ENCODE measurements at regions not wholly inside any gene's neighbourhood (a gene's known extent, or its start where the extent isn't known, plus 50 kb on each side); places are given as distances from the start of the nearest gene placed in this dataset.
A peak's percentile ranks its signal among the peaks of the same experiment; 100 is the strongest.

DNA sequence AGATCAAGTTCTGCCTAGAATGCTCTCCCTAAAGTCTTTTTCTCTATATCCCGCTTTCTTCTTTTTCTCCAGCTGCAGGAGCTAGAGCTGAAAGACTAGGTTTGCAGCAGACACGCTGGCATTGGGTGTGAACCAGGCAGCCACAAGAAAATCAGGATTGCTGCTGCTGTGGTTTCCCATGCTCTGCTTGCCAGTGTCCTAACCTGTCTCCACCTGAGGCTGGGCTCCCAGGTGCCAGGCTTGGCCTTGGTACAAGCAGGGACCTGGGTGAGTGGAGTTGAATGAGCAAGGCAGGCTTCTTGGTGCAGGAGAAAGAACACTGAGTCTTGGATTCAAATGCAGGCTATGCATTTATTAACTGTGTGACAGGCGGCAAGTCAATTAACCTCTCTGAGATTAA, 440.3 kb upstream of the MAF start:
- no peak for DNase-seq (ENCODE audit: low spot score)

DNA sequence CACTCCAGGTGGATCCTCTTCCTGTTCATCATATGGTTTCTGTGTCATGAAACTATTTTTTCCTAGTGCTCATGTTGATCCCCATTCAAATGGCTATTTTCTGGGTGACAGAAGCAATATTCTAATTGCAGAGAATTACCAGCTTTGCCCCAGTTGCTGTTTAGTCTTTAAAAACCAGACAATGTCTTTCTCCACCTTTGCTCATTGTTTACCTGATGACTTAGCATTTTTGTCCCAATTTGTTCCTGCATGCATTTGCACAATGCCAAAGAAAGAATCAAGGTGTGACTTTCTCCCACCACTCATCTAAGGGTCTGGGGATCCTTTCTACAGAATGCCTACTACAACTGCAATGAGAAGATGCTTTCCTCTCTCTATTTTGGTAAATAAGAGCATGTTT, 439.9 kb upstream of the MAF start:
- DNase-seq (ENCODE audit: low spot score) = no peak

DNA sequence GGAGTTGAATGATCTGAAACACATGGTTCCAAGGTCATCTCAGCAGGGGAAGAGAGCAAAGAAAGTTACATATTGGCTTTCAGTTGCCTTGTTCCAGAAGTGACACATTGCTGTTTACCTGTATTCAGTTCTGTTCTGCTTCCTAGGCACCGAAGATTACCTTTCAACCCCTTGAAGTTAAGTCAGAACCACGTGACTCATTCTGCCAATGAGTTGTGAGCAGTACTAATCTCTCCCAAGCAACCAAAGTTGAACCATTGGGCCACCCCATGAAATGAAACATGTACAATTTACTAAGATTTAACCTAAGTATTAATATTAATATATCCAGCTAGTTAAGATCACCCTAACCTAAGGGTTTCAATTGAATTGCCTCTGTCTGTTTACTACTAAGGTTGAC, 439.2 kb upstream of the MAF start:
- DNase-seq (ENCODE audit: low spot score) = no peak

DNA sequence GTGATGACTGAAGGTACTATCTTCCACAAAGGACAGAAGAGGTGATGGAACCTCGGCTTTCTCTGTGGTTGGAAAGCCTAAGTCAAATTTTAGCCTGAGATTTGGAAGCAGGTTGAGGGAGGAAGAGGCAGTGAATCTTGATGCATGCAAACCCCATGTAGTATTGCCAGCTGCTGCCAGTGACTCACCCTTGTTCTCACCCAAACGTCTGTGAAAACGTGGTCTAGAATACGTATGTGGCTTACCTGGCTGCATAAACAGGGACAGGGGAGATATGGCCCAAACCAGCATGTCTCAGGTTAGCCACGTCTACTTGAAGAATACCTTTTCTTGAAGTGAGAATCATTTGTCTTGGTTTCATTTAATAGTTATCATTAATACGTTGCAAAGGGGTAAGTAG, 438.0 kb upstream of the MAF start:
- DNase-seq (ENCODE audit: low spot score) = no peak

DNA sequence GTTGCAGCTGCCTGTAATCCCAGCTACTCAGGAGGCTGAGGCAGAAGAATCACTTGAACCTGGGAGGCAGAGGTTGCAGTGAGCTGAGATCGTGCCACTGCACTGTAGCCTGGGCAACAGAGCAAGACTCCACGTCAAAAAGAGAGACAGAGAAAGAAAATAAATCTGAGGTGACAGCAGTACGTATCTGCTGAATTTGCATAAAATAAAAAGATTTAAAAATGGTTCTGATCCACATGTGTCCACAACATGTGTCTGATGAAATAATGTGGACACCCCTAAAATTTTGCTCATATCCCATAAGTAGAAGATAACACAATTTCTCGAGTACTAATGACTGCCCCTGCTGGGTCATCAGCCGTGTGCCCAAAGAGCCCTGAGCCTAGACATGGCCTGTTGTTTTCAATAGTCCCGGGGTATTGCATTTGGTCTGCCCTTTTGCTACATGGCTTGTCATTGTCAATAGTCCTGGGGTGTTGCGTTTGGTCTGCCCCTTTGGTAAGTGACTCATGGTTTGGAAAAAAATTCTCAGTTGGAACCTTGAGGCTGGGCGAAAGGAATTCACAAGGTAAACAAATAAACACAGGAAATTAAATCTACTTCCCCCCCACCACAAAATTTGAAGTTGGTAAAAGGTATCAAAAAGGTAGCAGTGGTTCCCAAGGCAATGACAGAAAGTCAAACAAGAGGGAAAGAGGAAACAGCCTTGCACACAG, 434.6 kb upstream of the MAF start:
- no peak for DNase-seq (ENCODE audit: low spot score)

DNA sequence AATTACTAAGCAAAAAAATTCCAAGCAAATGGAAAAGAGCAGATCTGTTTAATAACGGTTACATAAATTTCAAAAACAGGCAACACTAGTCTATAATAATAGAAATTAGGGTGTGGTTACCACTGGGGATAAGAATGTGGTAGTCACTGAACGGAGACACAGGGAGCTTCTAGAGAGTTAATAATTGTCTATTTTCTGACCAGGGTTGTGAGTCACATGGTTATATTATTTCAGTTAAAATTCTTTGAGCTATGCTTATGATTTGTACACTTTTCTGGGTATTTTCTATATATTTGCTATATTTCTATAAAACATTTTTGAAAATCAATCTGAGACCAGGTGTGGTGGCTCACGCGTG, 433.9 kb upstream of the MAF start:
- DNase-seq (ENCODE audit: low spot score) = no peak

DNA sequence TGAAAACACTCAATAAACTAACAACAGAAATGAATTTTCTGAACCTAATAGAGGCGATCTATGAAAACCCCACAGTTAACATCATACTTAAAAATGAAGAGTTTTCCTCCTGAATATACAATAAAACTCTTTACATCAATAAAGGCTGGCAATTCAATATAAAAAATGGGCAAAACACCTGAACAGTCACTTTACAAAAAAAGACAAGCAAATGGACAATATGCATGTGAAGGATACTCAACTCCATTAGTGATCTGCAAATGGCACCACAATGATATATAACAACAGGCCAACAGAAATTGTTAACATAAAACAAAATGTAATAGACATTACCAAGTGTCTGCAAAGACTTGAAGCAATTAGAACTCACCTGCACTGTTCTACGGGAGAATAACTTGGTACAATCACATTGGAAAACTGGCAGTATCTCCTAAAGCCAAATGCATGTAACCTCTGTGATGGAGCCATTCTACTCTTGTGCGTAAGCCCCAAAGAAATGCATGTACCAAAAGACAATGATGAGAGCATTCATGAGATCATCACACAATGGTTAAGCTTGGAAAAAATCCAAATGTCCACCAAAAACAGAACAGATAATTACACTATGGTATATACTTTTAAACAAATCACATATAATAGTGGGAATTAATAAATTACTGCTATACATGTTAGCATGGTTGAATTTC, 433.4 kb upstream of the MAF start:
- DNase-seq (ENCODE audit: low spot score) = no peak

DNA sequence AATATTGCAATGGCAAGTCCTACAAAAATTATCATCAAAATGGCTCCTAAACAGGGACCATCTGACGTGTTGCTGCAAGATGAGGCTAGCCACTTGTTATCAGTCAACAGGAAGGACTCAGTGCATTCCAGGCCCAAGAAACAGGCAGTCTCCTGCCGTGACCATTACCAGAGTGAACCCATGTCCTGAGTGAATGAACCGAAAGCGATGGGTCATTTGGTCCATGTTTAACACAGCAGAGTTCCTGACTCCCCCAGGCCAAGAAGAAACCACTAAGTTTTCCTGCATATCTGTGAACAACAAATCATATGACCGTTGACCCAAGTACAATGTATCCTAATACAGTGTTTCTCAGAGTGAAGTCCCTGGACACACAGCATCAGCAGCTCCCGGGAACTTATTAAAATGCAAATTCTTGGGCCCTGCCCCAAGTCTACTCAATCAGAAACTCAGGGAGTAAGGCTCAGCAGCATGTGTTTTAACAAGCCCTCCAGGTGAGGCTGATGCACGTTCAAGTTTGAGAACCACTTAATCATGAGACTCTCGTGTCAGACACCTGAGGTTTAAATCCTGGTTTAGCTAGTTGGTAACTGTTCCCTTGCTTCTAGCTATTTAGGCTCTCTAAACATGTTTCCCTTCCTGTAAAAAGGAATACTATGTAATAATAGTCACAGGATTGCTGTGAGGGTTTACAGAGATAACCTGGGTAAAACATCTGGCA, 429.4 kb upstream of the MAF start:
- no peak for DNase-seq (ENCODE audit: low spot score)

DNA sequence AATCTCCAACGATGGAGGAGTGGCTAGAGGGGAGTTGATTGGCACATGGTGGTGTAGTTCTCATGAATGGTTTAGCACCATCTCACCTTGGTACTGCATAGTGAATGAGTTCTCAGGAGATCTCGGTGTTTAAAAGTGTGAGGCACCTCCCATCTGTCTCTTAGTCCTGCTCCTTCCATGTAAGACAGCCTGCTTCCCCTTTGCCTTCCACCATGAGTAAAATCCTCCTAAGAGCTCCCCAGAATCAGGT, 428.8 kb upstream of the MAF start:
- DNase-seq (ENCODE audit: low spot score) = no peak

DNA sequence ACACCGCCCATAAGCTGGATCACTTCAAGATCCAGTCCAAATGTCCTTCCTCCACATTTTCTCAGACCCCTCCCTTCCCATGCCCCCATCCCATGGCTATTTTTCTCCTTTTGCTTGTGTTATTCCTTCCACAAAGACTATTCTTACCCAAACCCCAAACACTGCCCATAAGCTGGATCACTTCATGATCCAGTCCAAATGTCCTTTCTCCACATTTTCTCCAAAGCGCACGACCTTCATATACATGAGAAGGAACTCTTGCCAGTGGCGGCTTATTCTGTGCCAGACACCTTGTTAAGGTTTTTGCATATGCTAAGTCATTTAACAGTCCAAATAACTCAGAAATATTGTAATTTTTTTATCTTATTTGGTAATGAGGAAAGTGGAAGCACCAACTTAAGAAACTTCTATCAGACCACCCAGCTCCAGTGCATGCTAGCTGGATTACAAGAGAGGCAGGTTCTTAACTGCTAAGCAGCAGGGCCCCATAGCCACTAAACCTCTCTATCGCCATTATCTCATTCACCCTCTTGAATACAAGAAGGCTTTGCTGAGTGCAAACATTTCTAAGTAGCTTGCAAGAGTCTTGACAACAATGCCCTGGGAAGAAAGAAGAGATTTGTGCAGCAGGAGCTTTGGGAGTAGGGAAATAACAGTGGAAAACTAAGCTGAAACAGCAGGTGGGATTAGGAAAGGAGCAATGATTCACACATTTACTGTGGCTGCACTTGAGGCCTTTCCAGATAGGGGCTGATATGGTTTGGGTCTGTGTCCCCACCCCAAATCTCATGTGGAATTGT, 428.2 kb upstream of the MAF start:
- no peak for DNase-seq (ENCODE audit: low spot score)

DNA sequence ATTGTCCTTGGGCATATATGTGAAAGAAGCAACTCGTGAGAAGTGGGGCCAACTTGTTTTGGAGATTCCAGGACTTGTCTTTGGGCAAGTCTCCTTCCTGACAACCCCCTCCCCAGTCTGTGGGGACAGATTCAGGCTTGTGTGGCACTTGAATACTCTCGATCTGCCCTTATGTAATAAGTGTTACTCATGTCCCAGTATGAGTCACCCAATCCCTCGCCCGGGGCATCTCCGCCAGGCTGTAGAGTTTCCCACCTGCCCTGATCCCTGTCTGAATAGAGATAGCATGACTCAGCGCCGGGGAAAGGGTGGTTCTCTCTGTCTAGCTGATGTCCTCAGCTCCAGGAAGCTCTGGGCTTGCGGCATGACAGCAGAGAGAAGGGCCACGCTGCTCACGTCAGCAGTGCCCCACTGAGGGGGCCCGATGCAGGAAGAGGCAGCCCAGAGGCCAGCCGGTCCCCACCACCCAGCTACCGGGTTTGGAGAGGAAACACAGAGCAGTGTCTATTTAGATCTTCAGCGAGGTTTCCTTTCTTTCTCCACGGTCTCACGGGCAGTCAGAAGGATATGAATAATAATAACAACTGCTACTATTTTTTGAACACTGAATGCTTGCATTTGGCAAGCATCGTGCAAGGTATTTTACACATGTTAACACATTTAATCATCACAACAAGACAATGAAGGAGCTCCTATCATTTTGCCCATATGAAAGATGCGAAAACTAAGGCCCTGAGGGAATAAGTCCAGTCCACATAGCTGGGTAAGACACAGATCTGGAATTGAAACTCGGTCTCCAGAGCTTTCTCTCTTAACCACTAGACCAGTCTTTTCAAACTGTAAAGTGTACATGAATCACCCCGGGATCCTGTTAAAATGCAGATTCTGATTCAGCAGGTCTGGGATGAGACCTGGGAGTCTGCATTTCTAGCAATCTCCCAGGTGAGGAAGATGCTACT, 426.7 kb upstream of the MAF start:
- peak; percentile 2 for DNase-seq (ENCODE audit: low spot score)

DNA sequence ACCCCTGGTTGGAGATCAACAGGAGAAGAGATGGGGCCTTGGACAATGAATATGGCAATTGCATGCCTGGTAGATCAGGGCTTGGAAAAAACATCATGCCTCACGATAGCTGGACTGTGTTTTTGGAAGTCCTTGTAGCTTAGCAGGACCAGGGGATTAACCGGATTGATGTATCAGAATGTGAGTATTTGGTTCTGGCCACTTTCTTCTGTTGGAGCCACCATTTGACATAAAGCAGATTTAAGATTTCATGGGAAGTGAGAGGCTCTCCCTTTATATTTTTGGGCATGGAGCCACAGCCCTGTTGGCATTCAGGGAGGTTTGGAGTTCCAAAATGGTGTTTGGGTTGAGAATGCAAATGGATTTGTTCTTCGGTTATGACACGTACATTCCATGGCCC, 424.7 kb upstream of the MAF start:
- DNase-seq (ENCODE audit: low spot score) = no peak

DNA sequence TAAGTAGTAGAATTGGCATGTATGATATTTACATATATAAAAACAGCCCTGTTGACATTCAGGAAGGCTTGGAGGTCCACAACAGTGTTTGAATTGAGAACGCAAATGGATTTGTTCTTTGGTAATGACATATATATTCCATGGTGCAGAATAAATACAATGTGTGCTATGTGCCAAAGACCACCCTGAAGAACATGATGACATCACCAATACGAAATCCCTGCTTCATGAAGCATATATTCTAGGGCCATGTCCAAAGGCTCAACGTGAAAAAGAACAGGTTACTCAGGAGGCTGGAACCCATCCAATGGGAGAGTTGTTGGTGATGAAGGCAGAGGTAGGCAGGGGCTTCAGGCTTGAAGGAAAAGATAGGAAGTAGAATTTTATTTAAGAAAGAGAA, 423.9 kb upstream of the MAF start:
- DNase-seq (ENCODE audit: low spot score) = no peak

DNA sequence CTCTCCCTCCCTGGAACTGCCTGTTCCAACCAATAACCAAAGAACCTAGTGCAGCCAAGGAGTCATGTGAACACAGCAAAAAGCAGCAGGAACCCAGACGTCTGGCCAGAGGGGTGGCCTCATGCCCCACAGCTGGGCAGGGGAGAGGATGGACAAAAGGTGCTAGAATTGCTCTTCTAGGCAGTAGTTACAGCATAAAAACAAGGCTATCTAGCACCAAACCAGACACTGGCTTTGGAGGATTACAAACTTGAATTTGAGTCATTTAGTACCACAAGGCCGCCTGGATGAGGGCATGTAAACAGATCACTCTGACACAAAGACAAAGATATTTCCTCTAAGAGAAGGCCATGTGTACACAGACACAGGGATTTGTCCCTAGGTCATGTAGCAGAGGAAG, 423.3 kb upstream of the MAF start:
- DNase-seq (ENCODE audit: low spot score) = no peak

DNA sequence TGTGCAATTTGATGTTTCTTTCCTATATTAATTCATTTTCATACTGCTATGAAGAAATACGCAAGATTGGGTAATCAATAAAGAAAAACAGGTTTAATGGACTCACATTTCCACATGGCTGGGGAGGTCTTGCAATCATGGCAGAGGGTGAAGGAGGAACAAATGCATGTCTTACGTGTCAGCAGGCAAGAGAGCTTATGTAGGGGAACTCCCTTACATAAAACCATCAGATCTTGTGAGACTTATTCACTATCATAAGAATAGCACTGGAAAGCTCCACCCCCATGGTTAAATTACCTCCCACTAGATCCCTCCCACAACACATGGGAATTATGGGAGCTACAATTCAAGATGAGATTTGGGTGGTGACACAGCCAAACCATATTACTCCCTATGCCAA, 418.9 kb upstream of the MAF start:
- DNase-seq (ENCODE audit: low spot score) = no peak

DNA sequence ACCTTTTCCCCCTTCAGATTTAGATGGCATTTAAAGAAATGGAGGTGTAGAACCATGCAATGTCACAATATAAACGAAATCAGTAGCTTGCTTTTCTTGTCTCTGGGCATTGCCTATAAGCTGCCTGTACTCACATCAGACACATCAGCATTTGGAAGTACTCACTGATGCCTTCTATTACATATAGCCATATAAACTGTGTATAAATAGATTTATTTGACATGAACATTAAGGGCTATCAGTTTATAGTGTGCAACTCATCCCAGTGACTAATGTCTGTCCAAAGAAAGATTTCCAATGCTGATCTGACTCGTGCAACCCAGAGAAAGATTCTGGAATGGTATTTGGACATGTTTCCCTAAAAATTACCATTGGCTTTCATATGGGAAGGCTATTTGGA, 417.9 kb upstream of the MAF start:
- no peak for DNase-seq (ENCODE audit: low spot score)

DNA sequence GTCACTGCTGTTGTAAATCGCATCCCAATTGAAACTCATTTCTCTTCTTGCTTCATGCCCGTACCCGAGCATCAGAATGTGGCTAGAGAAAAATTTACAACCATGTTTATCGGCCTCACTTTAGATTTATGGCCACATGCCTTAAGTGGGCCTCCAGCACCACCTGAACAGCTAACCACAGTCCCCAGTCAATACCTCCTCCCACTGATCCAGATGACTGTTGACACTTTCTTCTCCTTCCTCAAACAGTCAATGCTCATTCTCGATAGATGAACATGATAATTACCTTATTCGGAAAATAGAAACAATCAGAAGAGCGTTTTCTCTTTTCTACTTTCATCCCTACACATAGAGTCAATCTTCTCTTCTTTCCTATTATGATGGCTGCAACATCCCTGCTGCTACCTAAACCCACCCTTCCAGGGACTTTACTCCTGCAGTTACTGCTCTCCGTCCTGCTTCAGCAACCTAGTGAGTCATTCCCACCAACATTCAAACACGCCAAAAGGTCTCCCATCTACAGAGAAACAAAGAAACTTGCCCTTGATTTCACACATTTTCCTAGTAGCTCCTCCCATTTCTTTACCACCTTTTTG, 416.3 kb upstream of the MAF start:
- no peak for DNase-seq (ENCODE audit: low spot score)

DNA sequence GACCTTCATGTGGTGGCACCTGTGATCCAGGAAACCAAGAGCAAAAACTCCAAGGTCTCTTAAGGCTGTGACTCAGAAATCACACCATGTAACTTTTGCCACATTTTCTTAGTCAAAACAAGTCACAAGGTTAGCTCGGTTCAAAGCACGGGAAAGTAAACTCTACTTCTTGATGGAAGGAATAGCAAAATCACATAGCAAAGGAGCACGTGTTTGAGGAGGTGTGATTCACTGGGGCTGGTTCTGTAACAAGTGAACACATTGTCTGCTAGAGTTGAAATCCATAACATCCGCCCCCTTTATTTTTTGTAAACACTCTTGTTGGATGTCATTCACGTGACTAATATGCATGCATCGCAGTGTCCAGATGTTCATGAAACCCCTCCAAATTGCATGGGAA, 415.0 kb upstream of the MAF start:
- no peak for DNase-seq (ENCODE audit: low spot score)

DNA sequence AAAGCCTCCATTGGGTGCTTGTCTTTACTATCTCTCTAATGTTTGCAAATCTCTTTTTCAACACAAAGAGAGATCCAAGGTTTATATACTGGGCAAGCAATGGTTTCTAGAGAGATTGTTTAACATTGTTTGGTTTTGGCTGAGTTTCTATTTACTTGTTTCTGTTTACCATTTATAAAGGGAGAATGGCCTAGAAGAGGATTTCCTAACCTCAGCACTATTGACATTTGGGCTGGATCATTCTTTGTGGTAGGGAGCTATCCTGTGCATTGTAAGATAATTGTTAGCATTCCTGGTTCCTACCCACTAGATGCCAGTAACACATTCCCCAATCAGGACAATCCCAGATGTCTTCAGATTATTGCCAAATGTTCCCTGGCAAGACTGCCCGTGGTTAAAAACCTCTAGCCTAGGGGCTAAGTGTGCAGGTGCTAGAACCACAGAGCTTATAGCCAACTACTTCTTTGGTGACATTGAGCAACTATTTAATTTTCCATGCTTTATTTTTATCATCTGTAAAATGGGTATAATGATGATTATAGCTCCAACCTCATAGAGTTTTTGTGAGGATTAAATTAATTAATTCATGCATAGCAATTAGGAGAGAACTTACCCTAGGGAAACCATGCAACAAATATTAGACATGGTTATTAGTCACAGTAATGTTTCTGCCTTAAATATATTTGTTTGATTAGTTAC, 413.9 kb upstream of the MAF start:
- DNase-seq (ENCODE audit: low spot score) = no peak

DNA sequence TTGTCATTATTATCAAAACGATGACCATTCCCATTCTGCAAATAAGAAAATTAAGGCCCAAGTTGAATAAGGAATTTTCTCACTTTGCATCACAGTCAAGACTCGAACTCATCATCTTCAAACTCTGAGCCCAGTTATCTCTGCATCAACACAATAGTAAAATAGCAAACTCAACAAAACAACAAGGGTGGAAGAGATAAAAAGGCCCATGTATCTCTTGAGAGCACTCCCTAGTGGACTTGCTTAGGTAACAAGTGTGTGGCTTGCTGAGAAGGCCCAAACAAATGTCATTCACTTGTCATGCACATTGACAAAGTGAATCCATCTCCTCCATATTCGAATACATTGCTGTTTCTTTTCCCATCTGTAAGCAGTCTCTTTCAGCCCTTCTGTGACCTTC, 412.0 kb upstream of the MAF start:
- no peak for DNase-seq (ENCODE audit: low spot score)

All from pons (tissue), 1 donor.